ENCODE measurements at regions not wholly inside any gene's neighbourhood (a gene's known extent, or its start where the extent isn't known, plus 50 kb on each side); places are given as distances from the start of the nearest gene placed in this dataset.
A peak's percentile ranks its signal among the peaks of the same experiment; 100 is the strongest.

GRCh38 chr4:41835321-41835995, 86.9 kb upstream of the PHOX2B start:
- FAIRE-seq (peak; percentile 90), DNase-seq (ENCODE audit: insufficient read length, low spot score) (no peak)
- no peak for TF ChIP-seq CTCF (IDR thresholded peaks at IDR 0.05; ENCODE audit: insufficient read depth, missing control alignments)

- DNase-seq (ENCODE audit: insufficient read length, low spot score) (no peak), FAIRE-seq (no peak)
- TF ChIP-seq CTCF (IDR thresholded peaks at IDR 0.05; ENCODE audit: insufficient read depth, missing control alignments), result no peak
Observed at GRCh38 chr4:41832961-41833360, 84.4 kb upstream of the PHOX2B start.

GRCh38 chr4:41822325-41822724, 73.8 kb upstream of the PHOX2B start:
- peak; percentile 29 for FAIRE-seq
- DNase-seq (ENCODE audit: insufficient read length, low spot score), result no peak
- TF ChIP-seq CTCF (IDR thresholded peaks at IDR 0.05; ENCODE audit: insufficient read depth, missing control alignments), result no peak

GRCh38 chr4:41820473-41820872, 71.9 kb upstream of the PHOX2B start:
- DNase-seq (ENCODE audit: insufficient read length, low spot score), result no peak
- TF ChIP-seq CTCF (IDR thresholded peaks at IDR 0.05; ENCODE audit: insufficient read depth, missing control alignments), result no peak
- FAIRE-seq, result no peak

GRCh38 chr4:41819621-41820020, 71.1 kb upstream of the PHOX2B start:
- TF ChIP-seq CTCF (IDR thresholded peaks at IDR 0.05; ENCODE audit: insufficient read depth, missing control alignments), result no peak
- no peak for DNase-seq (ENCODE audit: insufficient read length, low spot score)
- no peak for FAIRE-seq

- TF ChIP-seq CTCF (IDR thresholded peaks at IDR 0.05; ENCODE audit: insufficient read depth, missing control alignments), result no peak
- no peak for FAIRE-seq
- no peak for DNase-seq (ENCODE audit: insufficient read length, low spot score)
Observed at GRCh38 chr4:41815473-41815872, 66.9 kb upstream of the PHOX2B start.

GRCh38 chr4:41814565-41814964, 66.0 kb upstream of the PHOX2B start:
- DNase-seq (ENCODE audit: insufficient read length, low spot score), result no peak
- peak; percentile 8 for TF ChIP-seq CTCF (IDR thresholded peaks at IDR 0.05; ENCODE audit: insufficient read depth, missing control alignments)

More at GRCh38 chr4:41814565-41814964, 66.0 kb upstream of the PHOX2B start:
- no peak for FAIRE-seq
